GM12878 (cell line): ENCODE measurements at regions not wholly inside any gene's neighbourhood (a gene's known extent, or its start where the extent isn't known, plus 50 kb on each side); places are given as distances from the start of the nearest gene placed in this dataset.

Experiments
- ATAC-seq: fragments of 200-7000 bp; cut with Tn5 transposase; 3 replicates; pipeline ENCODE4 v1.9.1; 2020; ENCODE audit warnings: mild to moderate bottlenecking, moderate library complexity
- BruUV-seq: library from RNA; stranded (reverse); fragments of 400-500 nt; replicated peaks from 2 replicates; lab custom pipeline; 2021; lab: Mats Ljungman, UMichigan
- CTCF ChIA-PET: fragments of 300-600 bp; sonication (Branson Sonifier 250); formaldehyde crosslinking; extraction: SDS; loops from one replicate; lab custom pipeline; 2021; ENCODE audit warnings: inconsistent platforms; lab: Yijun Ruan, JAX
- POLR2A ChIA-PET: fragments of 350-600 bp; formaldehyde crosslinking; extraction: SDS; loops from one replicate; lab custom pipeline; 2021; ENCODE audit warnings: inconsistent platforms; lab: Charles Lee
- RAD21 ChIA-PET: fragments of 300-600 bp; sonication (Branson Sonifier 250); formaldehyde crosslinking; loops from one replicate; lab custom pipeline; 2023; ENCODE audit warnings: antibody characterized with exemption; ENCODE audit not compliant: unreplicated experiment; lab: Charles Lee
- SMC1A ChIA-PET: fragments of 300-600 bp; sonication (Branson Sonifier 250); formaldehyde crosslinking; loops from one replicate; lab custom pipeline; 2023; ENCODE audit not compliant: unreplicated experiment, uncharacterized antibody; lab: Charles Lee
- DNase-seq: peaks from one replicate; pipeline ENCODE4 v3.0.0-alpha.2; 2011; ENCODE audit warnings: low read depth, low spot score
- FAIRE-seq: peaks from 3 replicates; lab custom pipeline; 2011; peaks lifted over from hg19 to GRCh38; lab: Jason Lieb, UNC
- H2AFZ ChIP-seq: 2 replicates; pipeline ENCODE4 v1.6.0; 2011; ENCODE audit warnings: low read depth, low read length, control low read depth; ENCODE audit not compliant: control insufficient read depth
- H3K27ac ChIP-seq: 2 replicates; pipeline ENCODE4 v1.5.1; 2011; ENCODE audit warnings: control low read depth; ENCODE audit not compliant: control insufficient read depth, insufficient read depth
- H3K27me3 ChIP-seq, 2 experiments: replicated peaks in 1 of 2; 2 replicates each; pipeline versions ENCODE4 v1.6.0 to v1.6.1; 2011; ENCODE audit warnings: low read length in 1 of 2; ENCODE audit not compliant: control insufficient read depth in 2 of 2, insufficient read depth in 2 of 2
- H3K36me3 ChIP-seq, 2 experiments: 2 replicates each; pipeline ENCODE4 v1.5.1; 2011; ENCODE audit warnings: low read length in 1 of 2; ENCODE audit not compliant: control insufficient read depth in 2 of 2, insufficient read depth in 2 of 2
- H3K4me1 ChIP-seq: 2 replicates; pipeline ENCODE4 v1.6.1; 2011; ENCODE audit warnings: mild to moderate bottlenecking, low read length, moderate library complexity, mixed read lengths; ENCODE audit not compliant: control insufficient read depth, insufficient read depth
- H3K4me2 ChIP-seq: 2 replicates; pipeline ENCODE4 v1.6.0; 2011; ENCODE audit warnings: control low read depth; ENCODE audit not compliant: control insufficient read depth, insufficient read depth
- H3K4me3 ChIP-seq: fragments of 200-600 bp; sonication (generic); 2 replicates; pipeline ENCODE4 v1.5.1; 2016
- H3K79me2 ChIP-seq: 2 replicates; pipeline ENCODE4 v1.6.0; 2011; ENCODE audit warnings: low read length; ENCODE audit not compliant: control insufficient read depth, insufficient read depth
- H3K9ac ChIP-seq: 2 replicates; pipeline ENCODE4 v1.8.0; 2011; ENCODE audit warnings: low read length, control low read depth, mixed read lengths; ENCODE audit not compliant: control insufficient read depth, insufficient read depth
- H3K9me3 ChIP-seq: replicated peaks from 3 replicates; pipeline ENCODE4 v1.5.1; 2011; ENCODE audit warnings: mild to moderate bottlenecking, low read length; ENCODE audit not compliant: control insufficient read depth, insufficient read depth
- H4K20me1 ChIP-seq: 2 replicates; pipeline ENCODE4 v1.6.0; 2011; ENCODE audit not compliant: control insufficient read depth, insufficient read depth
- ASH2L ChIP-seq: fragments of 300-600, 200-600 bp; sonication (generic); IDR thresholded peaks from 2 replicates; pipeline ENCODE4 v1.6.1; 2017; ENCODE audit warnings: low read depth, mild to moderate bottlenecking, borderline replicate concordance
- BCL3 ChIP-seq: IDR thresholded peaks from 2 replicates; pipeline ENCODE4 v1.6.1; 2011; ENCODE audit warnings: borderline replicate concordance, low read depth, mild to moderate bottlenecking, moderate library complexity, low read length; ENCODE audit not compliant: insufficient read depth, poor library complexity, severe bottlenecking
- BMI1 ChIP-seq: fragments of 450-650 bp; IDR thresholded peaks from 2 replicates; pipeline ENCODE4 v1.6.1; 2016; ENCODE audit warnings: mild to moderate bottlenecking, moderate library complexity, borderline replicate concordance
- BRCA1 ChIP-seq: IDR thresholded peaks from 2 replicates; pipeline ENCODE4 v1.6.1; 2011; ENCODE audit warnings: low read depth, low read length, improper control_type of control experiment
- CREB1 ChIP-seq: IDR thresholded peaks from 2 replicates; pipeline ENCODE4 v1.6.1; 2012; ENCODE audit warnings: low read depth, mild to moderate bottlenecking, inconsistent platforms
- HCFC1 ChIP-seq: fragments of 150-350 bp; IDR thresholded peaks from 2 replicates; pipeline ENCODE4 v1.6.1; 2014; ENCODE audit warnings: low read length
- KAT2A ChIP-seq: conservative IDR thresholded peaks from 2 replicates; pipeline ENCODE4 v1.6.1; 2011; ENCODE audit warnings: low read depth, low read length; ENCODE audit not compliant: control insufficient read depth
- MEF2A ChIP-seq: IDR thresholded peaks from 2 replicates; pipeline ENCODE4 v1.6.1; 2011; ENCODE audit warnings: low read depth, mild to moderate bottlenecking, low read length, moderate library complexity; ENCODE audit not compliant: insufficient read depth
- MTA2 ChIP-seq: fragments of 450-650 bp; IDR thresholded peaks from 2 replicates; pipeline ENCODE4 v1.6.1; 2016; ENCODE audit warnings: low read depth, mild to moderate bottlenecking, moderate library complexity
- RFX5 ChIP-seq: IDR thresholded peaks from 2 replicates; pipeline ENCODE4 v1.6.1; 2011; ENCODE audit warnings: low read depth, low read length, improper control_type of control experiment
- SIN3A ChIP-seq: IDR thresholded peaks from 2 replicates; pipeline ENCODE4 v1.6.1; 2012; ENCODE audit warnings: low read depth, low read length, improper control_type of control experiment
- YY1 ChIP-seq: IDR thresholded peaks from 2 replicates; pipeline ENCODE4 v1.6.1; 2011; ENCODE audit warnings: low read depth, mild to moderate bottlenecking, low read length
- ZNF274 ChIP-seq: IDR thresholded peaks from one replicate; pipeline ENCODE4 v1.8.0; 2011; ENCODE audit not compliant: insufficient read length, insufficient read depth
- in situ Hi-C: fragments of 300-500 bp; cut with MboI; formaldehyde crosslinking; loops from 9 replicates; pipeline ENCODE4 v1.14.3; 2018; ENCODE audit warnings: mixed read lengths
- intact Hi-C: fragments of 100-400 bp; cut with micrococcal nuclease; formaldehyde crosslinking; loops from one replicate; pipeline ENCODE4 v1.14.2; 2022; ENCODE audit not compliant: unreplicated experiment

- TF ChIP-seq HCFC1 (no peak), MEF2A (no peak), CREB1 (no peak), BMI1 (no peak), RFX5 (no peak), MTA2 (no peak), BRCA1 (no peak), YY1 (no peak), SIN3A (no peak), BCL3 (no peak), KAT2A (no peak), ZNF274 (no peak), ASH2L (no peak)
- H3K9me3 ChIP-seq, result no peaks in the 10 kb centered on the region
- no peak for ATAC-seq
- ChIA-PET CTCF (no interaction called here), POLR2A (no interaction called here), RAD21 (no interaction called here), SMC1A (interaction anchor here (1.0 kb wide), 1 partner anchor 14 kb away, joined by 3 read pairs; no protein-coding TSS in a partner anchor)
- H3K27me3 ChIP-seq, result no peaks in the 10 kb centered on the region
- no TSS peak for BruUV-seq
- H3K4me1 ChIP-seq, result no peaks in the 10 kb centered on the region
- no peaks in the 10 kb centered on the region for H3K79me2 ChIP-seq
- no peak overlapping the region for H2AFZ ChIP-seq
- no peak overlapping the region for H3K4me2 ChIP-seq
- in situ Hi-C loops, result no loop called here
- H4K20me1 ChIP-seq, result no peaks in the 10 kb centered on the region
- H3K9ac ChIP-seq, result no peak overlapping the region
- H3K36me3 ChIP-seq, result no peaks in the 10 kb centered on the region
- no peak overlapping the region for H3K27ac ChIP-seq
- intact Hi-C loops, result no loop called here
- no peak overlapping the region for H3K4me3 ChIP-seq
- FAIRE-seq, result no peak
- DNase-seq, result no peak
Measured at GRCh38 chr1:239125893-239126292, 260.5 kb upstream of the CHRM3 start.
